ENCODE measurements at regions not wholly inside any gene's neighbourhood (a gene's known extent, or its start where the extent isn't known, plus 50 kb on each side); places are given as distances from the start of the nearest gene placed in this dataset.

DNA sequence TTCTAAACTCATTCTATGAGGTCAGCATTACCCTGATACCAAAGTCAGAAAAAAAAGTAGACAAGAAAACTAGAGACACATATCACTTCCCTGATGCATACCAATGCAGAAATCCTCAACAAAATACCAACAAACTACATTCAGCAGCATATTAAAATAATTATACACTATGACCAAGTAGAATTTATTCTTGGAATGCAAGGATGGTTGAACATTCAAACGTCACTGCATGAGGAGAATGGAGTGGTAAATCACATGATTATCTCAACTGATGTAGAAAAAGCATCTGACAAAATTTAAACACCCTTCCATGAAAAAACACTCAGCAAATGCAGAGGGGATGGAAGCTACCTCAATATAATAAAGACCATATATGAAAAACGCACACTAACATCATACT lies 155.0 kb upstream of the KCNJ18 start (continued):
- TF ChIP-seq, protein P1, sequence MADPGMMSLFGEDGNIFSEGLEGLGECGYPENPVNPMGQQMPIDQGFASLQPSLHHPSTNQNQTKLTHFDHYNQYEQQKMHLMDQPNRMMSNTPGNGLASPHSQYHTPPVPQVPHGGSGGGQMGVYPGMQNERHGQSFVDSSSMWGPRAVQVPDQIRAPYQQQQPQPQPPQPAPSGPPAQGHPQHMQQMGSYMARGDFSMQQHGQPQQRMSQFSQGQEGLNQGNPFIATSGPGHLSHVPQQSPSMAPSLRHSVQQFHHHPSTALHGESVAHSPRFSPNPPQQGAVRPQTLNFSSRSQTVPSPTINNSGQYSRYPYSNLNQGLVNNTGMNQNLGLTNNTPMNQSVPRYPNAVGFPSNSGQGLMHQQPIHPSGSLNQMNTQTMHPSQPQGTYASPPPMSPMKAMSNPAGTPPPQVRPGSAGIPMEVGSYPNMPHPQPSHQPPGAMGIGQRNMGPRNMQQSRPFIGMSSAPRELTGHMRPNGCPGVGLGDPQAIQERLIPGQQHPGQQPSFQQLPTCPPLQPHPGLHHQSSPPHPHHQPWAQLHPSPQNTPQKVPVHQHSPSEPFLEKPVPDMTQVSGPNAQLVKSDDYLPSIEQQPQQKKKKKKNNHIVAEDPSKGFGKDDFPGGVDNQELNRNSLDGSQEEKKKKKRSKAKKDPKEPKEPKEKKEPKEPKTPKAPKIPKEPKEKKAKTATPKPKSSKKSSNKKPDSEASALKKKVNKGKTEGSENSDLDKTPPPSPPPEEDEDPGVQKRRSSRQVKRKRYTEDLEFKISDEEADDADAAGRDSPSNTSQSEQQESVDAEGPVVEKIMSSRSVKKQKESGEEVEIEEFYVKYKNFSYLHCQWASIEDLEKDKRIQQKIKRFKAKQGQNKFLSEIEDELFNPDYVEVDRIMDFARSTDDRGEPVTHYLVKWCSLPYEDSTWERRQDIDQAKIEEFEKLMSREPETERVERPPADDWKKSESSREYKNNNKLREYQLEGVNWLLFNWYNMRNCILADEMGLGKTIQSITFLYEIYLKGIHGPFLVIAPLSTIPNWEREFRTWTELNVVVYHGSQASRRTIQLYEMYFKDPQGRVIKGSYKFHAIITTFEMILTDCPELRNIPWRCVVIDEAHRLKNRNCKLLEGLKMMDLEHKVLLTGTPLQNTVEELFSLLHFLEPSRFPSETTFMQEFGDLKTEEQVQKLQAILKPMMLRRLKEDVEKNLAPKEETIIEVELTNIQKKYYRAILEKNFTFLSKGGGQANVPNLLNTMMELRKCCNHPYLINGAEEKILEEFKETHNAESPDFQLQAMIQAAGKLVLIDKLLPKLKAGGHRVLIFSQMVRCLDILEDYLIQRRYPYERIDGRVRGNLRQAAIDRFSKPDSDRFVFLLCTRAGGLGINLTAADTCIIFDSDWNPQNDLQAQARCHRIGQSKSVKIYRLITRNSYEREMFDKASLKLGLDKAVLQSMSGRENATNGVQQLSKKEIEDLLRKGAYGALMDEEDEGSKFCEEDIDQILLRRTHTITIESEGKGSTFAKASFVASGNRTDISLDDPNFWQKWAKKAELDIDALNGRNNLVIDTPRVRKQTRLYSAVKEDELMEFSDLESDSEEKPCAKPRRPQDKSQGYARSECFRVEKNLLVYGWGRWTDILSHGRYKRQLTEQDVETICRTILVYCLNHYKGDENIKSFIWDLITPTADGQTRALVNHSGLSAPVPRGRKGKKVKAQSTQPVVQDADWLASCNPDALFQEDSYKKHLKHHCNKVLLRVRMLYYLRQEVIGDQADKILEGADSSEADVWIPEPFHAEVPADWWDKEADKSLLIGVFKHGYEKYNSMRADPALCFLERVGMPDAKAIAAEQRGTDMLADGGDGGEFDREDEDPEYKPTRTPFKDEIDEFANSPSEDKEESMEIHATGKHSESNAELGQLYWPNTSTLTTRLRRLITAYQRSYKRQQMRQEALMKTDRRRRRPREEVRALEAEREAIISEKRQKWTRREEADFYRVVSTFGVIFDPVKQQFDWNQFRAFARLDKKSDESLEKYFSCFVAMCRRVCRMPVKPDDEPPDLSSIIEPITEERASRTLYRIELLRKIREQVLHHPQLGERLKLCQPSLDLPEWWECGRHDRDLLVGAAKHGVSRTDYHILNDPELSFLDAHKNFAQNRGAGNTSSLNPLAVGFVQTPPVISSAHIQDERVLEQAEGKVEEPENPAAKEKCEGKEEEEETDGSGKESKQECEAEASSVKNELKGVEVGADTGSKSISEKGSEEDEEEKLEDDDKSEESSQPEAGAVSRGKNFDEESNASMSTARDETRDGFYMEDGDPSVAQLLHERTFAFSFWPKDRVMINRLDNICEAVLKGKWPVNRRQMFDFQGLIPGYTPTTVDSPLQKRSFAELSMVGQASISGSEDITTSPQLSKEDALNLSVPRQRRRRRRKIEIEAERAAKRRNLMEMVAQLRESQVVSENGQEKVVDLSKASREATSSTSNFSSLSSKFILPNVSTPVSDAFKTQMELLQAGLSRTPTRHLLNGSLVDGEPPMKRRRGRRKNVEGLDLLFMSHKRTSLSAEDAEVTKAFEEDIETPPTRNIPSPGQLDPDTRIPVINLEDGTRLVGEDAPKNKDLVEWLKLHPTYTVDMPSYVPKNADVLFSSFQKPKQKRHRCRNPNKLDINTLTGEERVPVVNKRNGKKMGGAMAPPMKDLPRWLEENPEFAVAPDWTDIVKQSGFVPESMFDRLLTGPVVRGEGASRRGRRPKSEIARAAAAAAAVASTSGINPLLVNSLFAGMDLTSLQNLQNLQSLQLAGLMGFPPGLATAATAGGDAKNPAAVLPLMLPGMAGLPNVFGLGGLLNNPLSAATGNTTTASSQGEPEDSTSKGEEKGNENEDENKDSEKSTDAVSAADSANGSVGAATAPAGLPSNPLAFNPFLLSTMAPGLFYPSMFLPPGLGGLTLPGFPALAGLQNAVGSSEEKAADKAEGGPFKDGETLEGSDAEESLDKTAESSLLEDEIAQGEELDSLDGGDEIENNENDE (IDR thresholded peaks at IDR 0.05; ENCODE audit: insufficient replicate concordance, low read length), result no peak
- TF ChIP-seq RNF2 (IDR thresholded peaks at IDR 0.05; ENCODE audit: borderline replicate concordance, low read depth, low read length, missing control alignments, poor library complexity, severe bottlenecking) (no peak), EZH2 (IDR thresholded peaks at IDR 0.05; ENCODE audit: low read depth, low read length, severe bottlenecking) (no peak), CBX8 (IDR thresholded peaks at IDR 0.05; ENCODE audit: borderline replicate concordance, low read depth, low read length) (no peak), SP4 (IDR thresholded peaks at IDR 0.05; ENCODE audit: low read length) (no peak), EP300 (IDR thresholded peaks at IDR 0.05; ENCODE audit: borderline replicate concordance in 1 of 2, low read depth in 2 of 2, low read length in 2 of 2) (no peak), HDAC2 (IDR thresholded peaks at IDR 0.05; ENCODE audit: borderline replicate concordance in 1 of 2, low read depth in 2 of 2, low read length in 2 of 2) (no peak), TEAD4 (IDR thresholded peaks at IDR 0.05; ENCODE audit: low read depth, low read length) (no peak), CHD2 (IDR thresholded peaks at IDR 0.05; ENCODE audit: low read length) (no peak), KDM4A (IDR thresholded peaks at IDR 0.05; ENCODE audit: low read depth, low read length, severe bottlenecking) (no peak), BCL11A (IDR thresholded peaks at IDR 0.05; ENCODE audit: low read depth in 2 of 2, low read length in 2 of 2) (no peak)
